ENCODE measurements at regions not wholly inside any gene's neighbourhood (a gene's known extent, or its start where the extent isn't known, plus 50 kb on each side); places are given as distances from the start of the nearest gene placed in this dataset.

DNA sequence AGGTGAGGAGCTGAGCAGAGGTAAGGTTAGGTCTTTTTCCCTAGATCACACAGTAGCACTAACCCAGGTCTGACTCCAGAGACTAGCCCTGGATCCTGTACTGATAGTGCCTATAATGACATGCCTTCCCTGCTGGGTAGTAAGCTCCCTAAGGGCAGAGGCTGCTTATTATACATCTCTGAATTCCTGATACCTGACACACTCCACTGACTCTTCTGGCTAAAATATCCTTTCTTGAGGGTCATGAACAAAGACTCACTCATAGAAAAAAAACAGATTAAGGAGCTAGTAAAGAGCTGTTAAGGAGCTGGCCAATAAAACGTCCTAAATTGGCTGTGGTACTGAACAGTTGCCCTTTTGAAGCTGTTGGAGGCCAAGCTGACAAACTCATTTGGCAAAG is 149.0 kb upstream of the ITGA1 start:
- TF ChIP-seq, protein P1, sequence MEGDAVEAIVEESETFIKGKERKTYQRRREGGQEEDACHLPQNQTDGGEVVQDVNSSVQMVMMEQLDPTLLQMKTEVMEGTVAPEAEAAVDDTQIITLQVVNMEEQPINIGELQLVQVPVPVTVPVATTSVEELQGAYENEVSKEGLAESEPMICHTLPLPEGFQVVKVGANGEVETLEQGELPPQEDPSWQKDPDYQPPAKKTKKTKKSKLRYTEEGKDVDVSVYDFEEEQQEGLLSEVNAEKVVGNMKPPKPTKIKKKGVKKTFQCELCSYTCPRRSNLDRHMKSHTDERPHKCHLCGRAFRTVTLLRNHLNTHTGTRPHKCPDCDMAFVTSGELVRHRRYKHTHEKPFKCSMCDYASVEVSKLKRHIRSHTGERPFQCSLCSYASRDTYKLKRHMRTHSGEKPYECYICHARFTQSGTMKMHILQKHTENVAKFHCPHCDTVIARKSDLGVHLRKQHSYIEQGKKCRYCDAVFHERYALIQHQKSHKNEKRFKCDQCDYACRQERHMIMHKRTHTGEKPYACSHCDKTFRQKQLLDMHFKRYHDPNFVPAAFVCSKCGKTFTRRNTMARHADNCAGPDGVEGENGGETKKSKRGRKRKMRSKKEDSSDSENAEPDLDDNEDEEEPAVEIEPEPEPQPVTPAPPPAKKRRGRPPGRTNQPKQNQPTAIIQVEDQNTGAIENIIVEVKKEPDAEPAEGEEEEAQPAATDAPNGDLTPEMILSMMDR (IDR thresholded peaks at IDR 0.05), result no peak
- TF ChIP-seq POLR2A (IDR thresholded peaks at IDR 0.05), result no peak

All from uterus (tissue), 2 donors.